Naive B cell (primary cell): ENCODE measurements at regions not wholly inside any gene's neighbourhood (a gene's known extent, or its start where the extent isn't known, plus 50 kb on each side); places are given as distances from the start of the nearest gene placed in this dataset.
"Not testable (repeated sequence)": the region's sequence is repeated elsewhere in the genome, so short reads cannot be mapped to it uniquely, and the experiment has no call there.

Experiments
- ATAC-seq, 2 donors: fragments of 150-1000 bp; cut with Tn5 transposase; 2 replicates each; pipeline ENCODE4 v1.10.0; 2021; ENCODE audit warnings: low read depth in 2 of 2, mild to moderate bottlenecking in 2 of 2, moderate library complexity in 2 of 2
- DNase-seq: peaks from one replicate; pipeline ENCODE4 v3.0.0; 2022
- H3K27ac Mint-ChIP-seq, 6 donors: one replicate each; pipeline ENCODE4 v1.8.0; 2020 to 2022; ENCODE audit warnings: mild to moderate bottlenecking in 6 of 6, mixed read lengths in 6 of 6, moderate library complexity in 5 of 6, inconsistent platforms in 2 of 6
- H3K27me3 Mint-ChIP-seq, 3 donors: one replicate each; pipeline ENCODE4 v1.8.0; 2021 to 2022; ENCODE audit warnings: mixed read lengths in 3 of 3, mild to moderate bottlenecking in 1 of 3
- H3K36me3 Mint-ChIP-seq, 2 donors: one replicate each; pipeline ENCODE4 v1.8.0; 2020 to 2022; ENCODE audit warnings: mixed read lengths in 2 of 2, inconsistent platforms in 1 of 2, mild to moderate bottlenecking in 1 of 2
- H3K4me1 Mint-ChIP-seq, 3 donors: one replicate each; pipeline ENCODE4 v1.8.0; 2020 to 2022; ENCODE audit warnings: mixed read lengths in 3 of 3, inconsistent platforms in 1 of 3, mild to moderate bottlenecking in 1 of 3, moderate library complexity in 1 of 3
- H3K4me3 Mint-ChIP-seq, 8 donors: one replicate each; pipeline ENCODE4 v1.8.0; 2020 to 2022; ENCODE audit warnings: mild to moderate bottlenecking in 8 of 8, mixed read lengths in 8 of 8, moderate library complexity in 8 of 8, inconsistent platforms in 2 of 8
- H3K9me3 Mint-ChIP-seq, 7 donors: one replicate each; pipeline ENCODE4 v1.8.0; 2020 to 2022; ENCODE audit warnings: mixed read lengths in 7 of 7, mild to moderate bottlenecking in 5 of 7, inconsistent platforms in 2 of 7, moderate library complexity in 1 of 7

GRCh38 chr3:87468235-87468634 lies 191.9 kb upstream of the POU1F1 start:
- DNase-seq: no peak
- no peak for ATAC-seq
- Mint-ChIP-seq H3K36me3 (no peaks in the 10 kb centered on the region), H3K4me1 (no peaks in the 10 kb centered on the region), H3K9me3 (peaks cover under 1 to 18% (median 6%) of the 10 kb centered on the region in 7 donors), H3K4me3 (no peak overlapping the region), H3K27me3 (no peaks in the 10 kb centered on the region), H3K27ac (no peak overlapping the region)

- Mint-ChIP-seq H3K4me3 (no peak overlapping the region), H3K9me3 (peaks cover 0 to 11% (median 6%) of the 10 kb centered on the region in 7 donors), H3K4me1 (no peaks in the 10 kb centered on the region), H3K27me3 (no peaks in the 10 kb centered on the region), H3K36me3 (no peaks in the 10 kb centered on the region), H3K27ac (no peak overlapping the region)
- no peak for ATAC-seq
- no peak for DNase-seq
Observed at GRCh38 chr3:87462228-87462627, 185.8 kb upstream of the POU1F1 start.

GRCh38 chr3:87461443-87461842 lies 185.1 kb upstream of the POU1F1 start:
- ATAC-seq: no peak
- H3K27me3 Mint-ChIP-seq: peaks cover 0 to 5% (median 3%) of the 10 kb centered on the region in 3 donors
- H3K9me3 Mint-ChIP-seq: peaks cover 0 to 10% (median 4%) of the 10 kb centered on the region in 7 donors
- no peaks in the 10 kb centered on the region for H3K4me1 Mint-ChIP-seq
- no peak overlapping the region for H3K4me3 Mint-ChIP-seq
- no peaks in the 10 kb centered on the region for H3K36me3 Mint-ChIP-seq
- H3K27ac Mint-ChIP-seq: no peak overlapping the region
- DNase-seq: no peak

GRCh38 chr3:87461036-87461435 lies 184.7 kb upstream of the POU1F1 start:
- Mint-ChIP-seq H3K9me3 (peaks cover 0 to 10% (median 4%) of the 10 kb centered on the region in 7 donors), H3K4me3 (no peak overlapping the region), H3K36me3 (no peaks in the 10 kb centered on the region), H3K27ac (no peak overlapping the region), H3K4me1 (no peaks in the 10 kb centered on the region), H3K27me3 (peaks cover 0 to 8% (median 7%) of the 10 kb centered on the region in 3 donors)
- ATAC-seq (no peak), DNase-seq (no peak)

GRCh38 chr3:87448558-87448957 lies 172.2 kb upstream of the POU1F1 start:
- no peak for ATAC-seq
- no peak overlapping the region for H3K27ac Mint-ChIP-seq
- H3K4me3 Mint-ChIP-seq: no peak overlapping the region
- H3K36me3 Mint-ChIP-seq: no peaks in the 10 kb centered on the region
- DNase-seq: no peak
- peaks cover 3 to 21% (median 6%) of the 10 kb centered on the region in 7 donors for H3K9me3 Mint-ChIP-seq
- no peaks in the 10 kb centered on the region for H3K27me3 Mint-ChIP-seq
- no peaks in the 10 kb centered on the region for H3K4me1 Mint-ChIP-seq

- DNase-seq (no peak), ATAC-seq (no peak)
- H3K27ac Mint-ChIP-seq: no peak overlapping the region
- no peaks in the 10 kb centered on the region for H3K27me3 Mint-ChIP-seq
- H3K4me3 Mint-ChIP-seq: no peak overlapping the region
- peaks cover 3 to 21% (median 6%) of the 10 kb centered on the region in 7 donors for H3K9me3 Mint-ChIP-seq
- no peaks in the 10 kb centered on the region for H3K36me3 Mint-ChIP-seq
- no peaks in the 10 kb centered on the region for H3K4me1 Mint-ChIP-seq
Observed at GRCh38 chr3:87446849-87447387, 170.5 kb upstream of the POU1F1 start.

GRCh38 chr3:87442470-87442869 lies 166.1 kb upstream of the POU1F1 start:
- no peak overlapping the region for H3K4me3 Mint-ChIP-seq
- no peaks in the 10 kb centered on the region for H3K4me1 Mint-ChIP-seq
- H3K36me3 Mint-ChIP-seq: no peaks in the 10 kb centered on the region
- H3K27me3 Mint-ChIP-seq: no peaks in the 10 kb centered on the region
- DNase-seq: no peak
- ATAC-seq: no peak
- no peak overlapping the region for H3K27ac Mint-ChIP-seq
- peaks cover 0 to 16% (median 6%) of the 10 kb centered on the region in 7 donors for H3K9me3 Mint-ChIP-seq

- no peak overlapping the region for H3K4me3 Mint-ChIP-seq
- DNase-seq (no peak), ATAC-seq (no peak)
- no peaks in the 10 kb centered on the region for H3K9me3 Mint-ChIP-seq
- H3K36me3 Mint-ChIP-seq: no peaks in the 10 kb centered on the region
- H3K4me1 Mint-ChIP-seq: no peaks in the 10 kb centered on the region
- H3K27ac Mint-ChIP-seq: no peak overlapping the region
- H3K27me3 Mint-ChIP-seq: no peaks in the 10 kb centered on the region
Observed at GRCh38 chr3:87437765-87438164, 161.4 kb upstream of the POU1F1 start.

- no peak overlapping the region for H3K4me3 Mint-ChIP-seq
- DNase-seq (no peak), ATAC-seq (no peak)
- H3K36me3 Mint-ChIP-seq: no peaks in the 10 kb centered on the region
- no peak overlapping the region for H3K27ac Mint-ChIP-seq
- H3K9me3 Mint-ChIP-seq: no peaks in the 10 kb centered on the region
- no peaks in the 10 kb centered on the region for H3K27me3 Mint-ChIP-seq
- no peaks in the 10 kb centered on the region for H3K4me1 Mint-ChIP-seq
Observed at GRCh38 chr3:87436781-87437543, 160.6 kb upstream of the POU1F1 start.

GRCh38 chr3:87435926-87436620 lies 159.7 kb upstream of the POU1F1 start:
- Mint-ChIP-seq H3K9me3 (no peaks in the 10 kb centered on the region), H3K27ac (no peak overlapping the region), H3K27me3 (no peaks in the 10 kb centered on the region), H3K4me3 (no peak overlapping the region), H3K36me3 (no peaks in the 10 kb centered on the region), H3K4me1 (no peaks in the 10 kb centered on the region)
- DNase-seq (no peak), ATAC-seq (no peak)

GRCh38 chr3:87433445-87433844 lies 157.1 kb upstream of the POU1F1 start:
- not testable (repeated sequence) for H3K4me3 Mint-ChIP-seq, H3K4me1 Mint-ChIP-seq, H3K27ac Mint-ChIP-seq, ATAC-seq, DNase-seq, H3K9me3 Mint-ChIP-seq, H3K36me3 Mint-ChIP-seq, H3K27me3 Mint-ChIP-seq

- Mint-ChIP-seq H3K36me3 (no peaks in the 10 kb centered on the region), H3K9me3 (peaks cover 0 to 5% (median 0%) of the 10 kb centered on the region in 7 donors), H3K27ac (no peak overlapping the region), H3K27me3 (no peaks in the 10 kb centered on the region), H3K4me3 (no peak overlapping the region), H3K4me1 (no peaks in the 10 kb centered on the region)
- ATAC-seq (no peak), DNase-seq (no peak)
Observed at GRCh38 chr3:87426918-87427317, 150.5 kb upstream of the POU1F1 start.

GRCh38 chr3:87425056-87425455 lies 148.7 kb upstream of the POU1F1 start:
- H3K36me3 Mint-ChIP-seq: no peaks in the 10 kb centered on the region
- H3K27me3 Mint-ChIP-seq: no peaks in the 10 kb centered on the region
- no peaks in the 10 kb centered on the region for H3K4me1 Mint-ChIP-seq
- ATAC-seq (no peak), DNase-seq (no peak)
- no peak overlapping the region for H3K27ac Mint-ChIP-seq
- no peak overlapping the region for H3K4me3 Mint-ChIP-seq
- H3K9me3 Mint-ChIP-seq: peaks cover 0 to 5% (median 0%) of the 10 kb centered on the region in 7 donors

GRCh38 chr3:87423336-87423735 lies 147.0 kb upstream of the POU1F1 start:
- DNase-seq: no peak
- no peak overlapping the region for H3K27ac Mint-ChIP-seq
- H3K9me3 Mint-ChIP-seq: peaks cover 0 to 5% (median 0%) of the 10 kb centered on the region in 7 donors
- no peaks in the 10 kb centered on the region for H3K36me3 Mint-ChIP-seq
- no peak overlapping the region for H3K4me3 Mint-ChIP-seq
- H3K4me1 Mint-ChIP-seq: no peaks in the 10 kb centered on the region
- no peaks in the 10 kb centered on the region for H3K27me3 Mint-ChIP-seq
- no peak for ATAC-seq
